ENCODE measurements at regions not wholly inside any gene's neighbourhood (a gene's known extent, or its start where the extent isn't known, plus 50 kb on each side); places are given as distances from the start of the nearest gene placed in this dataset.
"Not testable (repeated sequence)": the region's sequence is repeated elsewhere in the genome, so short reads cannot be mapped to it uniquely, and the experiment has no call there.

DNA sequence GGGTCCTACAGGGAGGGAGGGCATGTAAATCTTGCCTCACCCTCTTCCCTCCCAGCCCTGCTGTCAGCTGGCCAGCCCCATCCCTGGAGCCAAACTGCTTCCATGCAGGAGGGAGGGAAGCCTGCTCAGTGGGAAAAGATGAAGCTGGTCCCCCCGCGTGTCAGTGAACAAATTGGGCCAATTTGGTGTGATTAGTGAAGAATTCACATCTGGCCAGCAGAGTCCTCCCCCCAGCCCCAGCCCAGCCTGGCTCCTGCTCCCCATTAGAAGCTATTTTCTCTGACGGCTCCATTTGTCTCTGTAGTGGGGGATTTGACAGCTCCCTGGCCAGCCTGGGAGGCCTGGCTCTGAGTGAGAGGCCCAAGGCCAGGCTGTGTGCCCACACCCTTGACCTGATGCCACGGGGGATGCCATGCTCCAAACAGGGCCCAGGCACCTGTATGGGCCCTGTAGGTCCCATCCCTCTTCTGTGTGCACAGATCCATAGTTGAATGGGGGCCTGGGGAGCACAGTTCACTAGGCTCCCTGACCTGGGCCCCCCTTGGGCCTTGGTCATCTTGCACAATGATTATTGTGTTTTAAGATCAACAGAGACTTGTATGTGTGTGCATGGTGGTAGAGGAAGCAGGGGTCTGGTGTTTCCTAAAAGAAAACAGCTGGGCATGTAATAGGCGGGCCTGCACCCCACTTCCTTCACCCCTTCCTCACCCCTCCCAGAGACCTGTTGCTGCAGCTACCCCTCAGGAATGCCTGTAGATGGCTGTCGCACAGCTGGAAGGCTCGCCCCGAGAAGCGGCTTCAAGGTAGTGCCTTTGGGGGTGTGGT, 50.7 kb upstream of the TAC4 start:
- DNase-seq (ENCODE audit: low read depth) = no peak

DNA sequence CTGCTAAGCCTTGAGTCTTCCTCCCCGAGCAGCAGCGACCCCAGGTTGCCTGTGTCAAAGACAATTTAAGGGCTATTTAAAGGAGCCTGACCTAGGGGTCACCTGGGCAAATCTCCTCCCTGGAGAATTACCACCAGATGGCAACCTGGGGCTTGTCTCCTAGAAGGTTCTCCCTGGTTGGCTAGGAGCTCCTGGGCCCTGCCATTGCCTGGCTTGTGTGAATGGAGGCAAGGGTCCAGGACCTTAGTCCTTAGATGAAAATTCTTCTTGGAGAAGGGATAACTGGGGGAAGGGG, 51.3 kb upstream of the TAC4 start:
- no peak for DNase-seq (ENCODE audit: low read depth)

- no peak for DNase-seq (ENCODE audit: low read depth)
Measured at GRCh38 chr17:49899588-49899987, 51.7 kb upstream of the TAC4 start.

DNA sequence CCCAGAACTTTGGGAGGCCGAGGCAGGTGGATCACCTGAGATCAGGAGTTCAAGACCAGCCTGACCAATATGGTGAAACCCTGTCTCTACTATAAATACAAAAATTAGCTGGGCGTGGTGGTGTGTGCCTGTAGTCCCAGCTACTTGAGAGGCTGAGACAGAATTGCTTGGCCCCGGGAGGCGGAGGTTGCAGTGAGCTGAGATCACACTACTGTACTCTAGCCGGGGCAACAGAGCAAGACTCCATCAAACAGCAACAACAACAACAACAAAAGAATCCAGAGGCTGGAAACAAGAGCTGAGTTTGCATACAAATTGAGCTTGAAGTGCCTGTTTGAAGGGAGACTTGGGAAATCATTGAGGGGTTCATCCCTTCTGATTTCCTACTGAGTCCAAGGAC, 52.9 kb upstream of the TAC4 start:
- not testable (repeated sequence) for DNase-seq (ENCODE audit: low read depth)

DNA sequence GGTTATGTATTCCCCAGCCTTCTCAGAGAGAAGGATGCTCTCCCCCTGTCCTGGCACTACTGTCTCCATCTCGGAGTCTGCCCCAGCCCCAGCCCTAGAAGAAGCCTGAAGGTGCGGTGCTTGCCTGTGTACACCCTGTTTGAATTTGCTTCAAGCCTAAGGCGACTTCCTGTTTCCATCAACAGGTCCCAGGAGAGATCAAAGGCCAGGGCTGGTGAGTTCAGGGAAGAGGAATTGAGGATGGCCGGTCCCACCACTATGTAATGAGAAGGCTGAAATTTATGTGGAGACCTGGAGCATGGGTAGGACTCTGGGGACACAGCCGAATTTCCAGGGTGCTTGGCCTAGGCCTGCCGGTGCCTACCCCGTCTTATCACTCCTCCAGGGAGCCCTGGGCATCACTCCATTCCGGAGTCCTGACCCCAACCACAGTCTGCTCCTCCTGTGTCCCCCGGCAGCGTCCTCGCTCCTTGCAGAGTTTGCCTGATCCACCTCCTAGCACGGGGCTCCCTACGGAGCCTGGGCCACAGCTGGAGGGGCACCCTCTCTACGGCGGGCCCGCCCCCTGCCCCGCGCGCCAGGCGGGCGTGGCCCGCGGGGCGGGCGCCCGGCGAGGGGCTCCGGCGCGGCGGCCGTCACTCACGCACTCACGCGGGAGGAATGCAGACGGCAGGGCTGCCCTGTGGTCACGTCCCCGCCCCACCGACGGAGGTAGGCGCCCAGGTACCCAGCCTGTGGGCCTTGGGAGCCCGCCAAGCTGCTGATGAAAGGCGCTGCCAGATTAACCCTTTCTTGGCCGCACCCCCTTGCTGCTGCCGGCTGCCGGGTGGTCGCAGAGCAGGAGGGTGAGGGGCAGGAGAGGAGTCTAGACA, 53.8 kb upstream of the TAC4 start:
- DNase-seq (ENCODE audit: low read depth) = no peak

DNA sequence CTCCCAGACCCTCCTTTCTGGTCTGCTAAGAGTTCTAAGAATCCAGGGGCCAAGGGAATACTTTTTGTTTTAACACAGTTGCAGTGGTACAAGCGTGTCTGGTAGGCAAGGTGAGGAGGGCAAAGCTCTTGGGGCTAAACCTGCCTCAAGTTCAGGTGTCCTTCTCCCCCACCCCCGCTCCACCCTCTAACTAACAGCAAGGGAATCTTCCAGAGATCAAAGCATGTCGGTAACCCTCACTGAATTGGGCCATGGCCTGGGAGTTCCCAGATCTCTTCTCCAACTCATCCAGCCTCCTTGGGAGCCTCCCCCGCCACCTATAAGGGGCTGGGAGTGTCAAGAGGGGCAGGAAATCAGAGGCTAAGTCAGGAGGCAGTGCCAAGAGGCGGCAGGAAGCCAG, 55.7 kb upstream of the TAC4 start:
- DNase-seq (ENCODE audit: low read depth) = no peak

DNA sequence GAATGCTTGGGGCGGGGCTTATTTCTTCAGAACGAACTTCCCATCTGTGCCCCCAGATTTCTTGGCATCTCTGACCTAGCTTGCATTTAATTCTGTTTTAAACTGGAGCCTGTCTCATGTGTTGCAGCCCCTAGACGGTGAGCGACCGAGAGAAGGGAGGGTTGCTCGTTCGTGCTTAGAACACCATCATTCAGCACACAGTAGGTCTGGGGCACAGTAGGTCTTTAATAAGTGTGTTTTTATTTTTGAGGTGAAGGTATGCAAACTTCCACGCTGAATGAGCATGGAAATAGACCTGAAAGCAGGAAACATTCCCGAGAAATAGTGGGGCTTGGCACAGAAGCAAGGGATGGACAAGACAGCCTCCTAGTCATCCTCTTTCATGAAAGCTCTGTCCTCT, 57.0 kb upstream of the TAC4 start:
- DNase-seq (ENCODE audit: low read depth) = no peak

- DNase-seq (ENCODE audit: low read depth) = no peak
Measured at GRCh38 chr17:49906531-49907136, 58.8 kb upstream of the TAC4 start.

- DNase-seq (ENCODE audit: low read depth) = no peak
Measured at GRCh38 chr17:49907279-49907678, 59.4 kb upstream of the TAC4 start.

- no peak for DNase-seq (ENCODE audit: low read depth)
Measured at GRCh38 chr17:49908782-49909714, 59.9 kb upstream of the DLX4 start.

- no peak for DNase-seq (ENCODE audit: low read depth)
Measured at GRCh38 chr17:49910094-49910857, 58.7 kb upstream of the DLX4 start.

GRCh38 chr17:49910858-49911204, 58.2 kb upstream of the DLX4 start:
- DNase-seq (ENCODE audit: low read depth) = no peak

DNA sequence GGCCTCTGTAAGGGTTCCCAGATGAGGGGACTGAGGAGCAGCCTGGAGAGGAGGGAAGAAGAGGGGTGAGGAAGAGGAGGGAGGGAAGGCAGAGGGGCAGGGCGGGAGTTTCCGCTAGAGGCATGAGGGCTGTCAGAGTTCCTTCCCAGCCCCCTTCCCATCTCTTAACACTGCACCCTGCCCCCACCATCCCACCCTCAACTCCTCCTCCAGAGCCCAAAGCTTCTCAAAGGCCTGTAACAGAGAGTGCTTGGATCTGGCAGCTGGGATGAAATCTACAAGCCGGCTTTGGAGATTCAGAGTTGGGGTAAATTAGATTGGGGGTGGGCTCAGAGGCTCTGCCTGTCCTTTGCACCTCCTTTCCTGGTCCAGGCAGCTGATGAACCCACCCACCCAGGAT, 57.3 kb upstream of the DLX4 start:
- no peak for DNase-seq (ENCODE audit: low read depth)

DNA sequence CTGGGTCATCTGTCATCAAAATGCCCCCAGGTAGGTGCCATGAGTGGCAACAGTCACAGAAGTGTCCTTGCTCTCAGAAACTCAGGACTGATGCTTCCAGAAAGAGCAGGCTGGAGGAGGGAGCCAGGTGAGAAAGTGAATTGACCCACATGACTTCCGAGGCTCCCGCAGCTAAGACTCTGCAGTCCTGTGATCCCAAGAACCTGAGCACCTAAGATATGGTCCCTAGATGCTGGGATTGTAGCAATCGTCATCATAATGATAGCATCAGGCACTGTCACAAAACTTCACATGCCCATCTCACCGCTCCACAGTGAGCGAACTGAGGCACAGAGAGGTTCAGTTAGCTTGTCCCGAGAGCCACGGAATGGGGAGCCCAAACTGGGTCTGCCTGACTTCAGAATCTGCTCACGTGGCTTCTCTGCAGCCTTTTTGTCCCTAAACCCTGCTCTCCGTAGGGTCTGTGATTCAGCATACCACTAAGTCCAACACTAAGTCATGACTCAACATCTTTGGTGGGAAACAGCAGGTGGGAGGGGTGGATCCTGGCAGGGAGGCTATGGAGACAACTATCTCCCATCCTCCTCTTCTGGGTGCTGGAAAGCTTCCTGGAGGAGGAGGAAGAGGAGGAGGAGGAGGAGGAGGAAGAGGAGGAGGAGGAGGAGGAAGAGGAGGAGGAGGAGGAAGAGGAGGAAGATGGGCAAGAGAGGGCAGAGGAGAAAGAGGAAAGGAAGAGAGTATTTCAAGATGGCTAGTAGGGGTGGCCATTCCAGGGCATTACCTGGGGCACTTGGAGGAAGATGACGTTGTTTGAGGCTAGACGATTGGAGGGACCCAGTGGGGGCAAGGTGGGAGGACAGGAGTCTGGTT, 55.5 kb upstream of the DLX4 start:
- peak; percentile 28 for DNase-seq (ENCODE audit: low read depth)

DNA sequence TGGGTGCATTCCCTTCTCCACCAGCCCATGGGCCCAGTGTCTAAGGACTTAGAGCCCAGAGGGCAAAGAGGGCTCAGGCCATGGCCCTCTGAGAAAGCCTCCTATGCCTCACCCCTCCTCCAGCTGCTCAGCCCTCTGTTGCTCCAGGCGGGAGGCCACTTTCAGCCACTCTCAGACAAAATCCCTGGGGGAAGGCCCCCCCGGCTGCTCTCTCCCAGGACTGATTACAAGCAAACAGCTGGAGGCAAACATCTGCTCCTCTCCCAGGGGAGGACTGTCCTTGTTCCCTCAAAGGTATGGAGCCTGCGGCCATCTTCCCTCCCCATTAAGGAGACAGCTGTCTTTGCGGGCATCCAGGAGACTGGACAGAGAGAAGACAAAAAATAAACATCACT, 54.9 kb upstream of the DLX4 start:
- no peak for DNase-seq (ENCODE audit: low read depth)

DNA sequence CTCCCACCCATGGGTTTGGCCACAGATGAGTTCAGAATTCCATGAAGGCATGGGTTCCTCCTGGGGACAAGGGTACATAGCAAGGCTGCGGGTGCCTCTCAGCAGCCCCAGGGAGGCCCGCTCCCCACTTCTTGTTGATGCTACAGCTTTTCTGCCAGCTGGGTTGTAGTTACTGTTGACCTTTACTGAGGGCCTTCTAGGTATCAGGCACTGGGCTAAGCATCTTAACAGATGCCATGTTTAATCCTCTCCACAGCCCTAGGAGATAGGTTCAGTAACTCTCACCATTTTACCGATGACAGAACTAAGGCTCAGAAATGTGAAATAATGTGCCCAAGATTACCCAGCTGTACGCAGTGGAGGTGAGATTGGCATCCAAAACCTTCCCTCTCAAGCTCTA, 54.3 kb upstream of the DLX4 start:
- no peak for DNase-seq (ENCODE audit: low read depth)

GRCh38 chr17:49915260-49915659, 53.7 kb upstream of the DLX4 start:
- DNase-seq (ENCODE audit: low read depth) = no peak

DNA sequence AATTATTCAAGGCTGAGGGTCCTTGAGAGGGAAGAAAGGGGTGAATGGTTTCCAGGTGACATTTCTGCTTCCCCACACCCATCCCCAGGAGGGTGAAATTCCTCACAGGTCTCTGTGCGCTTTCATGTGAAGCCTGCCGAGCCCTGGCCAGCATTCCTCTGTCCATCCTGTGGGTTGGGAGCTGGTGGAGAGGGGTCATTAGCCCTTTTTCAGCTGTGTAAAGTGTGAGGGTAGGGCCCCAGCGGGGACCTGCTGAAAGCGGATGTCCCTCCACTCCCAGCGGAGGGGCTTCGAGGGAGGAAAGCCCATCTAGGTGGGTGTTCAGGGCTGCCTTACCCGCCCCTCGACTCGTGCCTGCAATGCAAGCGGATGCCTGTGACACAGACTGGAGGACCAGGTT, 53.3 kb upstream of the DLX4 start:
- DNase-seq (ENCODE audit: low read depth) = no peak

- DNase-seq (ENCODE audit: low read depth) = no peak
Measured at GRCh38 chr17:49916854-49917515, 52.0 kb upstream of the DLX4 start.

- no peak for DNase-seq (ENCODE audit: low read depth)
Measured at GRCh38 chr17:49918591-49918990, 50.4 kb upstream of the DLX4 start.
